Adrenal gland (tissue), 5 donors: ENCODE measurements at regions not wholly inside any gene's neighbourhood (a gene's known extent, or its start where the extent isn't known, plus 50 kb on each side); places are given as distances from the start of the nearest gene placed in this dataset.

Source experiments
- CTCF ChIP-seq, 6 experiments: fragments of 450-650 bp in 4 of 6; fragments of 200-600 bp in 2 of 6; sonication (generic) in 1 of 6; IDR thresholded peaks; 1 replicate in 5 of 6; 2 replicates in 1 of 6; pipeline versions ENCODE4 v1.5.1 to v1.8.0; 2016 to 2021; ENCODE audit warnings: antibody characterized with exemption in 6 of 6, mild to moderate bottlenecking in 2 of 6, moderate library complexity in 1 of 6
- POLR2A ChIP-seq, 2 donors: fragments of 450-650 bp; IDR thresholded peaks; one replicate each; pipeline ENCODE4 v1.6.1; 2017; ENCODE audit warnings: antibody characterized with exemption in 2 of 2, mild to moderate bottlenecking in 2 of 2, moderate library complexity in 1 of 2
- donor health status: DM: no; HTN: no; CAD: no.

GRCh38 chr14:101117543-101117942 lies 214.0 kb upstream of the RTL1 start:
- TF ChIP-seq CTCF (IDR thresholded peaks at IDR 0.05) (no peak), POLR2A (IDR thresholded peaks at IDR 0.05) (no peak)
